ENCODE measurements at regions not wholly inside any gene's neighbourhood (a gene's known extent, or its start where the extent isn't known, plus 50 kb on each side); places are given as distances from the start of the nearest gene placed in this dataset.

DNA sequence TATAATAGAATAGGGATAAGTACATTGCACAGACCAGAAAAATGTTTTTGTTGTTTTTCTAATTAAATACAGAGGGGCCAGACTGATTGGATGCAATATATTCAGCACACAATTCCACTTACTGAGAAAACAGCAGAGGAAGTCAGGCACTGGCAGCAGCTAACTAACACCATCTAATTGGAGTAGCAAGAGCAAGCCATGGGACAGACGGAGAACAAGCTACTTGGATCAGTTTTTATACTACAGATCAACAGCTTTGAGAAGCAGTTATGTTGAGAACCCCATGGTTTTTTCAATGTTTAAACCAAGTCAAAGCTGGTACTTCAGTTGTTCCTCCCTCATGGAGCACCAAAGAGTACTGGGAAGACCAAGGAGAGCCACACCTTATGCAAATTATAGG, 1249.4 kb downstream of the LRFN5 start:
- DNase-seq: no peak

GRCh38 chr14:42855085-42855484, 1248.4 kb downstream of the LRFN5 start:
- DNase-seq: no peak

DNA sequence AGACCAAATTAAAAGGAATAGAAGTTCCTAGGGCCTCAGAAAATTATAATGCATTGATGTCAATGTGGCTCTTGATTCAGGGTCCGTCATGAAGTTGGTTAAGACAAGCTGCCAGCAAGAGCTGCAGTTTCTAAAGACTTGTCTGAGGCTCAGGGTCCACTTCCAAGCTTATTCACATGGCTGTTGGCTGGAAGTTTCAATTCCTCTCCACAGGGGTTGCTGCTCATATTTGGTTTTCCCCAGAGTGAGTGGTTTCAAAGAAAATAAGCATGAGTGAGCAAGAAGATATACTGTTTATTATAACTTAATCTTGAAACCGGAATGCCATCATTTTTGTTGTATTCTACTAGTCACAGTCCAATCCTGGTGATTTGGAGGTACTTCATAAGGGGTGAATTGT, 1247.4 kb downstream of the LRFN5 start:
- no peak for DNase-seq

GRCh38 chr14:42848652-42849051, 1242.0 kb downstream of the LRFN5 start:
- DNase-seq: no peak

DNA sequence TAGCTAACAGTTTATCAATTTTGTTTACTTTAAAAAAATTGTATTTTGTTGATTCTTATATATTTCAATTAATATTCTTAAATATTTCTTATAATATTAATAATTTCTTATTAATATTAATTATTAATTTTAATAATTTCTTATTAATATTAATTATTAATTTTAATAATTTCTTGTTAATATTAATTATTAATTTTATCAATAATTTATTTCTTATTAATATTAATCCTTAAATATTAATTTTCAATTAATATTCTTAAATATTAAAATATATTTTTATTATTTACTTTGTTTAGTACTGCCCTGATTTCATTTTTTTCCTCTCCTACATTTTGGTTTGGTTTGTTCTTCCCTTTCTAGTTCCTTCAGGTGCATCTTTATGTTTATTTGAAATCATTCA, 1208.1 kb downstream of the LRFN5 start:
- no peak for DNase-seq

- DNase-seq: peak; percentile 37
These were observed 1200.2 kb downstream of the LRFN5 start for GRCh38 chr14:42806909-42807315.

DNA sequence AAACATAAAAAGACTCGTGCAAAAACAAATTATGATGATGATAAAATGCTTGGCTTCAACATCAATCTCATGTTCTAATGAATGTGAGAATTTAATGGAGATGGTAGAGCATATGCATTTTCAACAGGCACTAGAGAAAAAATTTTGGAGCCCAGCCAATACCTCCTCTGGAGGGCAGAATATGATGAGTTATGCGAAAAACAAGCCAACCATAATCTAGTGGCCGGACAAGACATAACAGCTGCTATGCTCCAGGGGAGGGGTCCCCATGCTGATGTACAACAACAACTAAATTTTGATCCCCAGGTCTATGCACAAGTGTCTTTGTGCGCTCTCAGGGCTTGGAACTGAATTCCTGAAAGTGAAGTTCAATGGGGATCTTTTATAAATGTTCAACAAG, 1197.5 kb downstream of the LRFN5 start:
- DNase-seq: peak; percentile 30

DNA sequence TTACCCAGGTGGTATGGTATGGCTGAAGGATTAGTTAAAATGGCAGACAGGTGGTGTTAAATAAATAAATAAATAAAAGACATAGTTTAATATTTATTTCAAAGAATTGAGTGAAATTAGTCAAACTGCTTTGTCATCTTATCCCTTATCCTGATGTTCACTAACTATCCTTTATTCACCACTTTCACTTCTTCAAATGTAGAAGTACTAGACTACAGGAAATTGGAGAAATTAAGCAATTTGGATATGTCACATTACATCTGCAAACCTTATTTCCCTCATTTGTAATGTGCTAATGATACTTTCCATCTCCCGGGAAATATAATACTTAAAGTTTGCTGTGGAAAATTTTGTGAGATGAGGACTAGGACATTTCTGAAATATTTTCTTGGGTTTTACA, 1195.7 kb downstream of the LRFN5 start:
- DNase-seq: no peak

GRCh38 chr14:42792166-42792565, 1185.5 kb downstream of the LRFN5 start:
- no peak for DNase-seq

GRCh38 chr14:42782754-42783153, 1176.1 kb downstream of the LRFN5 start:
- DNase-seq: no peak

DNA sequence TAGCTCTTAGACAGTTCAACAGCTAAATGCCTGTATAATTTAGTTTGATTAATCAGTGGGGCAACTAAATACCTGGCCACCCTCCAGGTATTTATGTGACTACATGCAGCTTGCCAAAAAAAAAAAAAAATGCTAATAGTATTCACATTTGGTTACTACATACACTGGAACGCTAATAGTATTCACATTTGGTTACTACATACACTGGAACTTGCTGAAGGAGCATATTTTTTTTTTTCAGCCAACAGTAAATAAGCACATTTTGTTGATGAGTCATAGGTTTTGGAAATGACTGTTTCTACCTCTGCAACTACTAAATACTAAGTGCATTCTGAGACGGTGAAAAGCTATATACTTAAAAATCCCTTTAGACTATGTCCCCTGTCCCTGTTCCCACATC, 1172.3 kb downstream of the LRFN5 start:
- DNase-seq: no peak

GRCh38 chr14:42750771-42751170, 1144.1 kb downstream of the LRFN5 start:
- DNase-seq: no peak

- DNase-seq: no peak
These were observed 1135.4 kb downstream of the LRFN5 start for GRCh38 chr14:42742084-42742483.

DNA sequence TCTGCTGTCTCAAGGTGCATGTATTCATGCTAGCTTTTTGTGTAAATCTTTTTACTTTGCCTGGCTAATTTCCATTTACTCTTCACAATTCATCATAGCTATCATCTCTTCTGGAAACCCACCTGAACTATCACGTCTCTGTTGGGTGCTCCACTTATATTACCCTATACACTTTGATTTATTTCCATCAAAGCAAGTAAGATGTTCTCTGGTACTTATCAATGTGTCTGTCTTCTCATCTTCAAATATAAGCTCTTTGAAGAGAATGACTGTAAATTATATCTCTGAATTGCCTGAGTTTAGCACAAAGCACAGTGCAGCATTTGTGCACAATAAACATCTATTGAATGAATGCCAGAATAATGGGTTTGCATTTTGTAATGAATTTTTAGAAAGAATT, 1129.7 kb downstream of the LRFN5 start:
- no peak for DNase-seq

DNA sequence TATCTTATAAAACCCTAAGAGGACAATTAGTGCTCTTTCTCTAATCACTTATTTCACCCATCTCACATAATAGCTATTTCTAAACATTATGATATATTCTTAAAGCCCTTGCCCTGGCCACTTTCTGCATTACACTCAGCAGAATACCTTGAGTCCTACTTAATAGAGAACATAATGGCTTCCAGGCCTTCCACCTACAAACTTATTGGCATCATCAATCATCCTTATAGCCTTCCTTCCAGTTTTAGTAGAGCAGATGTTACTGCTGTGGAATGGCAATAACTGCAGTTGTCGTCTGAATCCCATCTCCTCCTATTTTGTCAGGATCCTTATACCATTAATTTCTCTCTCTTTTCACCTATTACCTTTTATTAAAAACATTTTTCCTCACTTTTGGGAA, 1127.4 kb downstream of the LRFN5 start:
- DNase-seq: no peak

GRCh38 chr14:42732005-42732404, 1125.3 kb downstream of the LRFN5 start:
- no peak for DNase-seq

DNA sequence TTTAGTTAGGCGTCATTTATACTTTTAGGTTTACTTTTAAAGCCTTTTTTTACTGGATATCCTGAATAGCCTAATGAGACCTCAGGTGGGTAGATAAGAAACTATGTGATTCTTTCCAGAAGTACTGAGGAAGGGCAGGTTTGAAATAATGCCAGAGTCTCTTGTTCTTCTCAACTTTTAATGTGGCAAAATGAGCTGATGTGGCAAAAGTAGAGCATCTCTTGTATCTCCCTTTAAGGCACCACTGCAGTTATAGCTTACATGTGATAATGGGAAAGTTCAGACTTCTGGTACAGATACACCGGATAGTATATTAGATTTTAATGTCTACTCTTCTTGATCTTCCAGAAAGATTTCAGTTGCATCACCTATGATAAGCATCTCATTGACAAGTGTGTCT, 1124.8 kb downstream of the LRFN5 start:
- DNase-seq: no peak

DNA sequence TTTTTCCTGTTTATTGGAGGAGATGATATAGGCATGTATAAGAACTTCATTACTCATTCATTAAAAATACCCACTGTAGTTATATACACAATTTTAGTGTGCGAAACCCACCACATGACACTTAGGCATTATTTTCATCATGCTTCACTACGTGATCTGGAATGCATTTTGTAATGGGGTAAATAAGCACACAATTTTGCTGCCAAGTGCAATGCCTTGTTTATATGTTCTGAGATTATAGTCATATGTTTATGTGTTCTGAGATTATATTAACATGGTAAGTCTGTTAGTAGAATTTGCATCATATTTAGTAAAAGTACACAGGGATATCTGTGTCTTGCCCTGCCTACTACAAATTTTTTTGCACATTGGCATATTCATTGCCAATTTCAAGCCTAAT, 1123.0 kb downstream of the LRFN5 start:
- no peak for DNase-seq

- DNase-seq: peak; percentile 16
These were observed 1112.7 kb downstream of the LRFN5 start for GRCh38 chr14:42719391-42719790.

GRCh38 chr14:42715316-42715715, 1108.6 kb downstream of the LRFN5 start:
- no peak for DNase-seq

DNA sequence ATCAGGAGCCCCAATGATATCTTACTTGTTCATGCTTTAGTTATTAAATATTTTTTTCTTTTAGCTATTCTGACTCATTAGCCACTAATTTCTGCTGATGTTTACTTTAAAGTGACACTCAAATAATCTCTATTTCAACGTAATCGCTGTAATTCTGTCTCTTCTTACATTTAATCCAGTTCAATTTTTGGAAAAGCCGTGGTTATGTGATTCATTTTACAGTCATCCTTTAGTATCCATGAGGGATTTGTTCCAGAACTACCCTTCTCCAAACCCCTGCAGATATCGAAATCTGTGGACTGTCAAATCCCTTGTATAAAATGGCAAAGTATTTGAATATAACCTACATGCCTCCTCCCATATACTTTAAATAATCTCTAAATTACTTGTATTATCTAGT, 1103.4 kb downstream of the LRFN5 start:
- no peak for DNase-seq

- no peak for DNase-seq
These were observed 1096.8 kb downstream of the LRFN5 start for GRCh38 chr14:42703501-42703900.

DNA sequence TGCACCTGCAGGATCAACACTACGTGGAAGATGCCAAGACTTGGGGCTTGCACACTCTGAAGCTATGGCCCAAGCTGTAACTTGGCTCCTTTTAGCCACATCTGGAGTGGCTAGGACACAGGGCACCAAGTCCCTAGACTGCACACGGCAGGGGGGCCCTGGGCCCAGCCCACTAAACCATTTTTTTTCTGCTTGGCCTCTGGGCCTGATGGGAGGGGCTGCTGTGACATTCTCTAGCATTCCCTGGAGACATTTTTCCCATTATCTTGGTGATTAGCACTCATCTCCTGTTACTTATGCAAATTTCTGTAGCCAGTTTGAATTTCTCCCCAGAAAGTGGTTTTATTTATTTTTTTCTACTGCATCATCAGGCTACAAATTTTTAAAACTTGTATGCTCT, 1080.7 kb downstream of the LRFN5 start:
- no peak for DNase-seq

DNA sequence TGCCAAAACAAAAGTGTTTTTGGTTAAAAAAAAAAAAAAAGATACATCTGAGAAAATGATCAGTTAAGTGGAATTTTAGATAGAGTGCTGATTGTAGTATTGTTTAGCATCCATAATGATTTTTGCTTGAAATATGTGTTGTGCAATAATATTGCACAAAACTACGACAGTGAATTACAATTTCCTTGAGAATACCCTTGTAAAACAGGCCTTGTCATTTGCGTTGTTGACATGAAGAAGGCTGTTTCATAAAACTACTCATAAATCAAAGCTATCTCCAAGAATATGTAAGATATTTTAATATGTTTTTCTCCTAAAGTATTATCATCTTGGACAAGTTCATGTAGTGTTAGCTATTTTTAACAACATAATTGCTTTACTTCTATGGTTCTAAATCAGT, 1077.0 kb downstream of the LRFN5 start:
- no peak for DNase-seq

GRCh38 chr14:42676636-42677035, 1070.0 kb downstream of the LRFN5 start:
- DNase-seq: no peak

DNA sequence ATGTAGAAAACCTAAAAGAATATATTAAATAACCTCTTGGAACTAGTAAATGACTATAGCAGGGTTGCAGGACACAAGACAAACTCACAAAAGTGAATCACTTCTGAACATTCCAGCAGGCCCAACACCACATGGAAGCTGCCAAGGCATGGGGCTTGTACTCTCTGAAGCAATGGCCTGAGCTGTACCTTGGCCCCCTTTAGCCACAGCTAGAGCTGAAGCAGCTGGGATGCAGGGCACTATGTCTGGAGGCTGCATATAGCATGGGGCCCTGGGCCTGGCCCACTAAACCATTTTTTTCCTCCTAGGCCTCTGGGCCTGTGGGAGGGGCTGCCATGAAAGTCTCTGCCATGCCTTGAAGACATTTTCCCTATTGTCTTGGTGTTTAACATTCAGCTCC, 1067.3 kb downstream of the LRFN5 start:
- DNase-seq: no peak

All from right hindlimb (tissue), 1 donor.